ENCODE measurements at regions not wholly inside any gene's neighbourhood (a gene's known extent, or its start where the extent isn't known, plus 50 kb on each side); places are given as distances from the start of the nearest gene placed in this dataset.

DNA sequence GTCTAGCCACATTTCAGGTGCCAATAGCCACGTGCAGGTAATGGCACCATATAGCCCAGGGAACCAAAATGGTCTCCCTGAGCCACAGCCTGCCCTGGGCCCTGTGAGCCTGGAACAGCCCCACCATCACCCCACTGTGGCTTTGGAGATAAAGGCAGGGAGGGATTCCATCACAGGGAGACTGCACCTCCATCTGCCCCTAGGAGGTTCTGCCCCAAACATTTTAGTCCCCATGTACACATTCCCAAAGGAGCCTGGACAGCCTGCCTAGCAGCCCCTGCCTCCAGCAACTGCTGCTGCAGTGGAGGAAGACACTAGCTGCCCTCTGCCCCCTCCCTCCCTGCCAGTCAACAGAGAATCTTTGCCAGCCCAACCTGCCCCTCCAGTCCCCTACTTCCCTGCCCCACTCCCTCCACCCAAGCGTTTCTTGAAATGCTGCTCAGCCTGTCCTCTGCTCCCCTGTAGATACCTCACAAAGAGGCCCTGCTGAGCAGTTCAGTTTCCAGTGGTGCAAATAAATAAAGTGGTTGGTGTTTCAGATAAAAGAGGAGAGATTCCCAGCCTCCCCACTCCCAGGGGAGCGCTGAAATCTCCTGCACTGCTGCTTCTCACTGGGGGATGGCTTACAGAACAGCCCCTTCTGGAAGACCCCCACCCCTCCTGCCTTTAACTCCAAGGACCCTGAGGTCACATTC is 921.8 kb downstream of the UQCRFS1 start:
- DNase-seq (ENCODE audit: low spot score): no peak

DNA sequence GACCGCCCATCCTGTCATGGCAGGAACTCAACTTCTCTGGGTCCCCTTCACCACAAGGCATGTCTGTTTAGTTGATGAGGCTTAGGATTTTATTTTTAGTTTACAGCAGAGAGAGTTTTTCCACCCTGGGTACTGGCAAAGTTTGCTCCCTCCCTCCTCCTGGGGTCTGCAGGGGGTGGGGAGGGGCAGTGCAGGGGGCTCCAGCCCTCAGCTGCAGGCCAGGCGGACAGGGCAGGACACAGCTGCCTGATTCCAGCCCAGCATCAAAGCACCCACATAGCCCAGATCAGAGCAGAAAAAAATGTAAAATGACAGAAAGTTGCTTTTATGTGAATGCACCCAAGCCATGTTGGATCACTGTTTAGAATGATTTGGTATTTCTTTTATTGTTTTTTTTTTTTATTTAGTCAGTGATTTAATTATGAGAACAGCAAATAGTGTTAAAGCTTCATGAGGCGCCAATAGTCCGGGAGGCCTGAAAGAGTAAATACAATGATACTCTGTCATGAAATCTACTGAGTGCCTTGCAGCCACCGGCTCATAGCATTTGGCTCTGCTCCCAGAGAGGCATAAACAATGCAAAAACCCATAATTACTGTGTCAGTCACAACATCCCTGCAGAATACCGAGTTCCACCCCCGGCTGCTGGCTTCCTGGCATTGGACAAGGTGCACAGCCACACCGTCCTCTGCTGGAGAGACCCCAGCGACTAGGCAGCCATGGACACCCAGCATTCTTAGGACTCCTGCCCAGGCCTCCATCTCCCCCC is 923.5 kb downstream of the UQCRFS1 start:
- DNase-seq (ENCODE audit: low spot score): peak; percentile 80

GRCh38 chr19:28288572-28289264 is 924.2 kb downstream of the UQCRFS1 start:
- DNase-seq (ENCODE audit: low spot score): no peak

- DNase-seq (ENCODE audit: low spot score): no peak
These were observed 927.0 kb downstream of the UQCRFS1 start for GRCh38 chr19:28285917-28286316.

- DNase-seq (ENCODE audit: low spot score): no peak
These were observed 927.9 kb downstream of the UQCRFS1 start for GRCh38 chr19:28285078-28285477.

DNA sequence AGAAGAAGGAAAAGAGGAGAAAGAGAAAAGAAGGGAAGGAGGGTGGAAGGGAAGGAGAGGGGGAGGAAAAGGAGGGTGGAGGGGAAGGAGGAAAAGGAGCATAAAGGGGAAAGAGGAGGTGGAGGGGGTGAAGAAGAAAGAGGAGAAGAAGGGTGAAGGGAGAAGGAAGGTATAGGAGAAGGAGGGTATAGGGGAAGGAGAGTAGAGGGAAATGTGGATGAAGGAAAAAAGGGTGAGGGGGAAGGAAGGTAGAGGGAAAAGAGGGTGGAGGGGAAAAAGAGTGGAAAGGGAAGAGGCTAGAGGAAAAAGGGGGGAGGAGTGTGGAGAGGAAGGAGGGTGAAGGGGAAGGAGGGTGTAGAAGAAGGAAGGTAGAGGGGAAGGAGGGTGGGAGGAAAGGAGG is 928.6 kb downstream of the UQCRFS1 start:
- no peak for DNase-seq (ENCODE audit: low spot score)

DNA sequence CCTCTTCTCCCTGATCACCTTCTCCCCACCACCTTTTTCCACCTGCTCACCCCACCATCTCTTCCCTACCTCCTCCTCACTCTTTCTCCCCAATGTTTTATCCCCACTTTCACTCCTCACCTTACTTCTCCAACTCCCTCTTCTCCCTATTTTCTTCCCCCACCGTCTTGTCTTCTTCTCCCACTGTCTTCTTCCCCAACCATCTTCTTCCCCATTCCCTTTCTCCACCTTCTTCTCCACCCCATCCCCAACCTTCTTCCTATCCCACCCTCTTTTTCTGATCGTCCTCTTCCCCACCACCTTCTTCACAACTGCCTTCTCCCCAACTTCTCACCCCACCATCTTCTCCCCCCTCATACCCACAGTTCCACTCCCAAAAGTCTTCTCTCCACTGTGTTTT is 929.4 kb downstream of the UQCRFS1 start:
- DNase-seq (ENCODE audit: low spot score): no peak

DNA sequence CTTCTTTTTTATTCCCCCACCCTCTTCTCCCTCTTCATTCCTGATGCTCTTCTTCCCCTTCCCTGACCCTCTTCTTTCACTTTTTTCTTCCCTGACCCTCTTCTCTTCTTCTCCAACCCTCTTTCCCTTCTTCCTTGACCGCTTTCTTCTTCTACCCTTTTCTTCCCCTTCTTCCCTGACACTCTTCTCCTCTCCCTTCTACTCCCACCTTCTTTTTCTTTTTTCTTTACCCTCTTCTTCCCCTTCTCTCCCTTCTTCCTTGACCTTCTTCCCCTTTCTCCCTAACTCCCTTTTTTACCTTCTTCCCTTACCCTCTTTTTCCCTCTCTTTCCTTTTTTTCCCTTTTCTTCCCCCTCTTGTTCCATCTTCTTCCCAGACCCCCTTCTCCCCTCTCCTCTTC is 931.3 kb downstream of the UQCRFS1 start:
- no peak for DNase-seq (ENCODE audit: low spot score)

- DNase-seq (ENCODE audit: low spot score): no peak
These were observed 948.4 kb downstream of the UQCRFS1 start for GRCh38 chr19:28264556-28264955.

DNA sequence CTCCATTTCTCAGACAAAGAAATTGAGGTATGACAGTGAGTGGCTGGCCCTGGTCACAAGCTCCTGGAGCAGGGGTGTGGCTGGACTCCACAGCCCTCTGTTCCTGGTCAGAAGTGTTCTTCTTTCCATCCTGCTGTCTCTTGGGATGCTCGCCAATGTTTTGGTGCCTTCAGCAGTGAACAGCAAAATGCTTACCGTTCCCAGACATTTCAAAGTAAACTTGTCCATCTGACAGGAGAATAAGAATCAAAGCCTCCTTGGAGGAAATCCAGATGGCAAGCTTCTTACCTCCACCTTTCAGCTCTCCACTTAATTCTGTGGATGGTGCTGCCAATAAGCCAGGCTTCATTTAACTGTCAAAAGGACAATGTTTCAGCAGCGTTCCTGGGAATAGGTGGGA is 954.1 kb downstream of the UQCRFS1 start:
- DNase-seq (ENCODE audit: low spot score): no peak

DNA sequence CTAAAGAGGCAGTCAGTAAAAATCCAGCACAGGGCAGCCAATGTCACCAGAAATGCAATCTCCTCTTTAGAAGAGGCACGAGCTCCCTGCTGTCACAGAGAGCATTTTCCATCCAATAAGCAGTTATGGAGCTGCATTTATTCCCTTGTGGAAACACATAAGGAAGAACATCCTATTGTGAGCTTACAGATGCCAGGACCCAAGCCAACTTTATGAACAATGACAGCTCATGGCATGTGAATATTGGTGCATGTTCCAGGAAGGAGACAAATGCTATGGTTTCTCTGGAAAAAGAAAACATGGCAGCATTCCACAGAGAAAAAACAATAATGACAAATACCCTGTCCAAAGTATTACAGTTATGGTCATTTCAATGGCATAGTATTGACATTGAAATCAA is 955.6 kb downstream of the UQCRFS1 start:
- DNase-seq (ENCODE audit: low spot score): no peak

DNA sequence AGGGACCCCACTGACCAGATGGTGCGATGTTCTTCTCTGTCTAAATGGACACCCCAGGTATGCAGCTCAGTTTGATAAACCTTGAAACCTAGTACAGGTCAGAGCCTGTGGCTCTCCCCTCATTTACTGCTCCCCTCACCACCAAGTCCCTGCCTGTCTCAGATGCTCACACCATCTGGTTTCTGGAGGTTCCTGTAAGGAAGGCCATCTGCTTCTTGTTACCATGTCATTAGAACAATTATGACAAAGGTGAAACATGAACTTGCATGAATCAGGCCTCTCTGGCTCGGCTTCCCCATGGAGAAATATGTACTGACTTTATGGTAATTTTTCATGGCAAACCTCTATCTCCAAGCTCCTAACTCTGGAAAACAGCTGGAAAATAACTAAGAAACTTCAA is 965.7 kb downstream of the UQCRFS1 start:
- DNase-seq (ENCODE audit: low spot score): no peak

DNA sequence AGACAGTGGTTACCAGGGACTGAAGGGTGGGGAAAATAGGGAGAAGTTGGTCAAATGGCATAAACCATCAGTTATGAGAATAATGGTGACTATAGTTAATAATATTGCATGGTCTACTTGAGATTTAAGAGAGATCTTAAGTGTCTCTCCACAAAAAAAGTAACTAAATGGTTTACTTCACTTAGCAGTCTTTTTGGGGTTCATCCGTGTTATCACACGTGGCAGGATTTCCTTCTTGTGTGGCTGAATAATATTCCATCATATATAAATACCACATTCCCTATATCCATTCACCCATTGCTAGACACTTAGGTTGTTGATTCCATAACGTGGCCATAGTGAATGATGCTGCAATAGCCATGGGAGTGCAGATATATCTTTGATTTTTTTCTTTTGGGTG is 967.0 kb downstream of the UQCRFS1 start:
- DNase-seq (ENCODE audit: low spot score): no peak

GRCh38 chr19:28244966-28245365 is 968.0 kb downstream of the UQCRFS1 start:
- no peak for DNase-seq (ENCODE audit: low spot score)

DNA sequence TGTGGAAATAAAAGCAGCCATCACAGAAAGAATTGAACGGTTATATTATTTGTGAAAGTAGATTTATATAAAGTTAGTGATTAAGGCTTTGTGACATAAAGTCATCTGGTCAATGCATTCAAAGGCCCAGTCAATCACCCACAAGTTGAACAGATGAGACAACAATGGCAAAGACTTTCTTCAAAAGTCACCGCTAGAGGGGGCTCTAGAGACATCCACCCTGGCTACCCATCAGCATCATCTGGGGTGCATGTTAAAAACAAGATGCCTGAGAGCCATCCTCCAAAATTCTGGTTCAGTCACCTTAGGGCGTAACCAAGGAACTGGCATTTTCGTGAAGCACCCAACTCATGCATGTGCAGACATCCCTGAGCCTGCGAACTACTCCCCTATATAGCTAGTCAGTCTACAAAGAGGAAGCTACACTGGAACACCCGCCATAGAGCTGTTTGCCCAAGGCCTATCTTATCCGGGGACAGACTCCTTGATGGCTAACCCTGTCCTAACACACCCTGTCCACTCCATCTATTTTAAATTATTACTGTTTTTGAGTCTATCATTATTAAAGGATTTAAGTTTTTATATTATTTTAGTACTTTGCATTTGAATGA is 970.5 kb downstream of the UQCRFS1 start:
- DNase-seq (ENCODE audit: low spot score): peak; percentile 79

- no peak for DNase-seq (ENCODE audit: low spot score)
These were observed 973.7 kb downstream of the UQCRFS1 start for GRCh38 chr19:28239270-28239669.

DNA sequence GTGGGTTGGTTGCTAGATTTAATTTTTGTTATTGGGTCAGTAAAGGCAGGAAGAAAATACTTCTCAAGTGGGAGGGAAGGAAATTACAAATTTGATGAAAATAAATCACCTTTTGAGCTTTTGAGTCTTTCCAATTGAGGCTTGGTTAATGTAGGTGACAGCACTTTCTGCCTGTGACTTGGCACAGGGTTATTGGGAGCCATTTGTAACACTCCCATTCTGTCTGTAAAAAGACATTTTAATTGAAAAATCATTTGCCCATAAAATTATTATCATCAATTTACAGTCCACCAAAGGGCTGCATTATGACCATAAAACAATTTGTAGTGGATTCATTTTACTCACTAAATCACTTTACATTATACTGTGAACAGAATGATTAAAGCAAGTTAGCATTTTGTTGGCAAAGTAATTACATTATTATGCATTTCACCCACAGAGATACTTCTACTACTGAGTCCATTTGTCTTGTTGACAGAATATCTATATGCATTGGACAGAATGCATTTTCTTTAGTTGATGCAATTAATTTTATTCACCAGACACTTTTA is 974.6 kb downstream of the UQCRFS1 start:
- no peak for DNase-seq (ENCODE audit: low spot score)

GRCh38 chr19:28235606-28236125 is 977.3 kb downstream of the UQCRFS1 start:
- no peak for DNase-seq (ENCODE audit: low spot score)

GRCh38 chr19:28234637-28235036 is 978.3 kb downstream of the UQCRFS1 start:
- DNase-seq (ENCODE audit: low spot score): peak; percentile 63

DNA sequence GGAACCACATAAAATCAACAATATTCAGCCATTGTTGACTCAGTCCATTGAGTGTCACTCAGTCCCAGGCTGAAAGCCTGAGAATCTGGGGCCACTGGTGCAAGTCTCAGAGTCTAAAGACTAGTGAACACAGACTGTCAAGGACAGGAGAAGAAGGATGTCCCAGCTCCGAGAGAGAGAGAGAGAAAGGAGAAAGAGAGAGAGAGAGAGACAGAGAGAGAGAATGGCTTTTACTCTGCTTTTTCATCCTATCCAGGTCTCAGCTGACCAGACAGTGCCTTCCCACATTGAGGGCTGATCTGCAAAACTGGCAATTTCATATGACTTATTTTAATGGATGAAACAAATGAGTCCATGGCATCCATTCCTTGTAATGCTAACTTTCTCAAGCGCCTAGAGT is 984.1 kb downstream of the UQCRFS1 start:
- DNase-seq (ENCODE audit: low spot score): no peak

DNA sequence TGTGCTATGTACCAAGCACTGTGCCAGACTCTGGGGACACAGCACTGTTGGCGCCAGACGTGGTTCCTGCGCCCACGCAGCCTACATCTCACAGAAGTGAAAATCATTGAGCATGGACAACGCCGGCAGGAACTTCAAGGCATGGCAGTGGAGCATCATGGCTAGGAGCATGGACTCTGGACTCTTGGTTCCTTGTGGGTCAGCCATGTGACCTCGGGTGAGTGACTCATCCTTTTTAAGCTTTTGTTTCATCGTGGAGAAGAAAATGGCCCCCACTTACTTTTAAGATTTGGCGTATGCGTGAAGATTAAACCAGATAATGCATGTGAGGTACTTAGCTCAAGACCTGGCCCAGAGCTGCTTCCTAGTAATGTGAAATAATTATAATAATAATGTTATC is 988.5 kb downstream of the UQCRFS1 start:
- no peak for DNase-seq (ENCODE audit: low spot score)

GRCh38 chr19:28221736-28222135 is 991.2 kb downstream of the UQCRFS1 start:
- DNase-seq (ENCODE audit: low spot score): no peak
